ENCODE measurements at regions not wholly inside any gene's neighbourhood (a gene's known extent, or its start where the extent isn't known, plus 50 kb on each side); places are given as distances from the start of the nearest gene placed in this dataset.

- H3K27ac ChIP-seq, result no peak overlapping the region
- H3K9ac ChIP-seq, result no peak overlapping the region
- no peaks in the 10 kb centered on the region for H3K27me3 ChIP-seq
- H3K4me3 ChIP-seq, result no peak overlapping the region
- no peak for TF ChIP-seq Cebpa-rat (IDR thresholded peaks at IDR 0.05)
- H3K4me1 ChIP-seq, result peaks cover 27% of the 10 kb centered on the region
- H3K4me2 ChIP-seq, result no peak overlapping the region
- no peaks in the 10 kb centered on the region for H4K20me1 ChIP-seq
- H3K9me3 ChIP-seq, result 0 out of 2 replicates have a peak, but pooled peaks cover 3% of the 10 kb centered on the region
- H3K36me3 ChIP-seq, result no peaks in the 10 kb centered on the region
Observed at GRCh38 chr20:47999166-47999565, 213.9 kb upstream of the SULF2 start.

GRCh38 chr20:47998736-47999135 is 213.5 kb upstream of the SULF2 start:
- Histone ChIP-seq H3K4me2 (no peak overlapping the region), H3K9me3 (peaks cover 7% of the 10 kb centered on the region; the same call in 1 of the 2 replicates), H3K27ac (no peak overlapping the region), H3K27me3 (no peaks in the 10 kb centered on the region), H4K20me1 (no peaks in the 10 kb centered on the region), H3K4me3 (no peak overlapping the region), H3K9ac (no peak overlapping the region), H3K4me1 (peaks cover 23% of the 10 kb centered on the region), H3K36me3 (no peaks in the 10 kb centered on the region)
- TF ChIP-seq Cebpa-rat (IDR thresholded peaks at IDR 0.05), result no peak

GRCh38 chr20:47995661-47996060 is 210.4 kb upstream of the SULF2 start:
- no peak overlapping the region for H3K9ac ChIP-seq
- no peak overlapping the region for H3K4me3 ChIP-seq
- no peaks in the 10 kb centered on the region for H4K20me1 ChIP-seq
- peaks cover 22% of the 10 kb centered on the region for H3K9me3 ChIP-seq
- H3K27ac ChIP-seq, result no peak overlapping the region
- H3K4me1 ChIP-seq, result no peaks in the 10 kb centered on the region
- H3K36me3 ChIP-seq, result peaks cover 6% of the 10 kb centered on the region; the same call in 1 of the 2 replicates
- no peak overlapping the region for H3K4me2 ChIP-seq
- H3K27me3 ChIP-seq, result no peaks in the 10 kb centered on the region
- TF ChIP-seq Cebpa-rat (IDR thresholded peaks at IDR 0.05), result no peak

- Histone ChIP-seq H3K4me1 (no peaks in the 10 kb centered on the region), H3K36me3 (peaks cover 6% of the 10 kb centered on the region; the same call in 1 of the 2 replicates), H3K9me3 (peaks cover 22% of the 10 kb centered on the region), H3K27ac (no peak overlapping the region), H3K9ac (no peak overlapping the region), H3K4me2 (no peak overlapping the region), H3K4me3 (no peak overlapping the region), H3K27me3 (no peaks in the 10 kb centered on the region), H4K20me1 (no peaks in the 10 kb centered on the region)
- no peak for TF ChIP-seq Cebpa-rat (IDR thresholded peaks at IDR 0.05)
Observed at GRCh38 chr20:47993817-47994216, 208.5 kb upstream of the SULF2 start.

- Histone ChIP-seq H4K20me1 (no peaks in the 10 kb centered on the region), H3K36me3 (peaks cover 6% of the 10 kb centered on the region; the same call in 1 of the 2 replicates), H3K4me2 (no peak overlapping the region), H3K27ac (no peak overlapping the region), H3K9me3 (peaks cover 22% of the 10 kb centered on the region), H3K4me1 (no peaks in the 10 kb centered on the region), H3K9ac (no peak overlapping the region), H3K4me3 (no peak overlapping the region), H3K27me3 (no peaks in the 10 kb centered on the region)
- no peak for TF ChIP-seq Cebpa-rat (IDR thresholded peaks at IDR 0.05)
Observed at GRCh38 chr20:47993035-47993755, 207.9 kb upstream of the SULF2 start.

GRCh38 chr20:47991875-47992488 is 206.7 kb upstream of the SULF2 start:
- H3K36me3 ChIP-seq, result peaks cover 6% of the 10 kb centered on the region; the same call in 1 of the 2 replicates
- no peaks in the 10 kb centered on the region for H4K20me1 ChIP-seq
- no peak overlapping the region for H3K27ac ChIP-seq
- H3K4me2 ChIP-seq, result no peak overlapping the region
- TF ChIP-seq Cebpa-rat (IDR thresholded peaks at IDR 0.05), result no peak
- H3K4me3 ChIP-seq, result no peak overlapping the region
- H3K9ac ChIP-seq, result no peak overlapping the region
- H3K9me3 ChIP-seq, result peaks cover 22% of the 10 kb centered on the region
- no peaks in the 10 kb centered on the region for H3K4me1 ChIP-seq
- H3K27me3 ChIP-seq, result no peaks in the 10 kb centered on the region

GRCh38 chr20:47990507-47991150 is 205.3 kb upstream of the SULF2 start:
- no peak for TF ChIP-seq Cebpa-rat (IDR thresholded peaks at IDR 0.05)
- peaks cover 6% of the 10 kb centered on the region; the same call in 1 of the 2 replicates for H3K36me3 ChIP-seq
- H3K9ac ChIP-seq, result no peak overlapping the region

GRCh38 chr20:47989957-47990356 is 204.7 kb upstream of the SULF2 start:
- Histone ChIP-seq H3K27ac (no peak overlapping the region), H3K9me3 (peaks cover 22% of the 10 kb centered on the region), H3K9ac (no peak overlapping the region), H3K4me2 (no peak overlapping the region), H3K4me3 (no peak overlapping the region), H4K20me1 (no peaks in the 10 kb centered on the region), H3K27me3 (no peaks in the 10 kb centered on the region), H3K36me3 (peaks cover 6% of the 10 kb centered on the region; the same call in 1 of the 2 replicates), H3K4me1 (no peaks in the 10 kb centered on the region)
- TF ChIP-seq Cebpa-rat (IDR thresholded peaks at IDR 0.05), result no peak

More at GRCh38 chr20:47990507-47991150, 205.3 kb upstream of the SULF2 start:
- H3K4me3 ChIP-seq, result no peak overlapping the region
- H4K20me1 ChIP-seq, result no peaks in the 10 kb centered on the region
- no peak overlapping the region for H3K27ac ChIP-seq
- H3K27me3 ChIP-seq, result no peaks in the 10 kb centered on the region
- H3K9me3 ChIP-seq, result peaks cover 22% of the 10 kb centered on the region
- H3K4me1 ChIP-seq, result no peaks in the 10 kb centered on the region
- H3K4me2 ChIP-seq, result no peak overlapping the region

GRCh38 chr20:47988676-47989075 is 203.4 kb upstream of the SULF2 start:
- H3K9me3 ChIP-seq, result peaks cover 14% of the 10 kb centered on the region
- no peak overlapping the region for H3K27ac ChIP-seq
- H3K36me3 ChIP-seq, result peaks cover 6% of the 10 kb centered on the region; the same call in 1 of the 2 replicates
- no peaks in the 10 kb centered on the region for H4K20me1 ChIP-seq
- no peak for TF ChIP-seq Cebpa-rat (IDR thresholded peaks at IDR 0.05)
- peaks cover 6% of the 10 kb centered on the region; the same call in 1 of the 2 replicates for H3K4me1 ChIP-seq
- no peaks in the 10 kb centered on the region for H3K27me3 ChIP-seq
- no peak overlapping the region for H3K4me3 ChIP-seq
- no peak overlapping the region for H3K9ac ChIP-seq
- no peak overlapping the region for H3K4me2 ChIP-seq

Measured in BLaER1 (cell line).